ENCODE measurements at regions not wholly inside any gene's neighbourhood (a gene's known extent, or its start where the extent isn't known, plus 50 kb on each side); places are given as distances from the start of the nearest gene placed in this dataset.

- TF ChIP-seq, protein P1, sequence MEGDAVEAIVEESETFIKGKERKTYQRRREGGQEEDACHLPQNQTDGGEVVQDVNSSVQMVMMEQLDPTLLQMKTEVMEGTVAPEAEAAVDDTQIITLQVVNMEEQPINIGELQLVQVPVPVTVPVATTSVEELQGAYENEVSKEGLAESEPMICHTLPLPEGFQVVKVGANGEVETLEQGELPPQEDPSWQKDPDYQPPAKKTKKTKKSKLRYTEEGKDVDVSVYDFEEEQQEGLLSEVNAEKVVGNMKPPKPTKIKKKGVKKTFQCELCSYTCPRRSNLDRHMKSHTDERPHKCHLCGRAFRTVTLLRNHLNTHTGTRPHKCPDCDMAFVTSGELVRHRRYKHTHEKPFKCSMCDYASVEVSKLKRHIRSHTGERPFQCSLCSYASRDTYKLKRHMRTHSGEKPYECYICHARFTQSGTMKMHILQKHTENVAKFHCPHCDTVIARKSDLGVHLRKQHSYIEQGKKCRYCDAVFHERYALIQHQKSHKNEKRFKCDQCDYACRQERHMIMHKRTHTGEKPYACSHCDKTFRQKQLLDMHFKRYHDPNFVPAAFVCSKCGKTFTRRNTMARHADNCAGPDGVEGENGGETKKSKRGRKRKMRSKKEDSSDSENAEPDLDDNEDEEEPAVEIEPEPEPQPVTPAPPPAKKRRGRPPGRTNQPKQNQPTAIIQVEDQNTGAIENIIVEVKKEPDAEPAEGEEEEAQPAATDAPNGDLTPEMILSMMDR (IDR thresholded peaks at IDR 0.05), result no peak
- no peak for TF ChIP-seq POLR2A (IDR thresholded peaks at IDR 0.05)
Measured at GRCh38 chr13:65597839-65598818, 1632.0 kb downstream of the PCDH9 start.
